ENCODE measurements at regions not wholly inside any gene's neighbourhood (a gene's known extent, or its start where the extent isn't known, plus 50 kb on each side); places are given as distances from the start of the nearest gene placed in this dataset.

GRCh38 chrX:128739539-128739938 is 687.3 kb upstream of the ACTRT1 start:
- no peaks in the 10 kb centered on the region for H3K9me2 ChIP-seq (ENCODE audit: low read depth, low read length)
- no peak overlapping the region for H3K27ac ChIP-seq (ENCODE audit: low read depth, low read length, poor library complexity, severe bottlenecking)
- no peaks in the 10 kb centered on the region for H3K36me3 ChIP-seq (ENCODE audit: insufficient read depth, low read length)
- no peaks in the 10 kb centered on the region for H3K79me2 ChIP-seq (ENCODE audit: insufficient read depth, low read length)
- no peaks in the 10 kb centered on the region for H4K20me1 ChIP-seq (ENCODE audit: insufficient read depth, low read length)
- H3K4me3 ChIP-seq (ENCODE audit: low read depth, low read length, poor library complexity, severe bottlenecking), result no peak overlapping the region
- no peak overlapping the region for H3K4me2 ChIP-seq (ENCODE audit: low read length)
- no peaks in the 10 kb centered on the region for H3F3A ChIP-seq (ENCODE audit: insufficient read depth, low read length)
- no peaks in the 10 kb centered on the region for H3K4me1 ChIP-seq (ENCODE audit: insufficient read depth, low read length, severe bottlenecking)
- H3K27me3 ChIP-seq (ENCODE audit: insufficient read depth, low read length), result no peaks in the 10 kb centered on the region
- TF ChIP-seq, protein P1, sequence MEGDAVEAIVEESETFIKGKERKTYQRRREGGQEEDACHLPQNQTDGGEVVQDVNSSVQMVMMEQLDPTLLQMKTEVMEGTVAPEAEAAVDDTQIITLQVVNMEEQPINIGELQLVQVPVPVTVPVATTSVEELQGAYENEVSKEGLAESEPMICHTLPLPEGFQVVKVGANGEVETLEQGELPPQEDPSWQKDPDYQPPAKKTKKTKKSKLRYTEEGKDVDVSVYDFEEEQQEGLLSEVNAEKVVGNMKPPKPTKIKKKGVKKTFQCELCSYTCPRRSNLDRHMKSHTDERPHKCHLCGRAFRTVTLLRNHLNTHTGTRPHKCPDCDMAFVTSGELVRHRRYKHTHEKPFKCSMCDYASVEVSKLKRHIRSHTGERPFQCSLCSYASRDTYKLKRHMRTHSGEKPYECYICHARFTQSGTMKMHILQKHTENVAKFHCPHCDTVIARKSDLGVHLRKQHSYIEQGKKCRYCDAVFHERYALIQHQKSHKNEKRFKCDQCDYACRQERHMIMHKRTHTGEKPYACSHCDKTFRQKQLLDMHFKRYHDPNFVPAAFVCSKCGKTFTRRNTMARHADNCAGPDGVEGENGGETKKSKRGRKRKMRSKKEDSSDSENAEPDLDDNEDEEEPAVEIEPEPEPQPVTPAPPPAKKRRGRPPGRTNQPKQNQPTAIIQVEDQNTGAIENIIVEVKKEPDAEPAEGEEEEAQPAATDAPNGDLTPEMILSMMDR (IDR thresholded peaks at IDR 0.05; ENCODE audit: low read length), result no peak
- TF ChIP-seq EZH2 (IDR thresholded peaks at IDR 0.05; ENCODE audit: borderline replicate concordance, low read length), result no peak
- H2AFZ ChIP-seq (ENCODE audit: low read length), result no peak overlapping the region
- H3K9ac ChIP-seq (ENCODE audit: low read length), result no peak overlapping the region
- H3K9me3 ChIP-seq (ENCODE audit: low read length), result no peaks in the 10 kb centered on the region

DNA sequence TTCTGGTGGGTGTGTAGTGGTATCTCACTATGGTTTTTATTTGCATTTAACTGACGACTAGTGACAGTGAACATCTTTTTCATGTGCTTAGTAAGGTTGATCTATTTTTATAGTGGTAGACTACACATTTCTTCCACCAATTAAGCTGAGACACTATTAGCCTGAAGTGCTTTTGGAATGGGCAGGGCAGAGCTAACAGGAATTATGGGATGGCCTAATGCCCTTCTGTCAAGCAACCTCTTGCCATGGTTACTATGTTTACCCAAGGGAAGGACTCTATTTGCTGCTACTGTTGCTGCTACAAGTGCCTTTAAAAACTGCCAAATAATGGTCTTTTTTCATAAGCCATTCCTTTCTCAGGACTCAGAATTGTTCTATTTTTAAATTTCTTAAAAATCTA is 676.7 kb upstream of the ACTRT1 start:
- Histone ChIP-seq H3K27ac (ENCODE audit: low read depth, low read length, poor library complexity, severe bottlenecking) (no peak overlapping the region), H3K36me3 (ENCODE audit: insufficient read depth, low read length) (no peaks in the 10 kb centered on the region), H3K9me2 (ENCODE audit: low read depth, low read length) (no peaks in the 10 kb centered on the region), H2AFZ (ENCODE audit: low read length) (no peak overlapping the region), H3K27me3 (ENCODE audit: insufficient read depth, low read length) (no peaks in the 10 kb centered on the region), H3F3A (ENCODE audit: insufficient read depth, low read length) (no peaks in the 10 kb centered on the region), H3K4me3 (ENCODE audit: low read depth, low read length, poor library complexity, severe bottlenecking) (no peak overlapping the region), H3K4me2 (ENCODE audit: low read length) (no peak overlapping the region), H3K9ac (ENCODE audit: low read length) (no peak overlapping the region), H4K20me1 (ENCODE audit: insufficient read depth, low read length) (no peaks in the 10 kb centered on the region), H3K4me1 (ENCODE audit: insufficient read depth, low read length, severe bottlenecking) (no peaks in the 10 kb centered on the region), H3K79me2 (ENCODE audit: insufficient read depth, low read length) (no peaks in the 10 kb centered on the region), H3K9me3 (ENCODE audit: low read length) (no peaks in the 10 kb centered on the region)
- no peak for TF ChIP-seq EZH2 (IDR thresholded peaks at IDR 0.05; ENCODE audit: borderline replicate concordance, low read length)
- TF ChIP-seq, protein P1 (IDR thresholded peaks at IDR 0.05; ENCODE audit: low read length), result no peak

DNA sequence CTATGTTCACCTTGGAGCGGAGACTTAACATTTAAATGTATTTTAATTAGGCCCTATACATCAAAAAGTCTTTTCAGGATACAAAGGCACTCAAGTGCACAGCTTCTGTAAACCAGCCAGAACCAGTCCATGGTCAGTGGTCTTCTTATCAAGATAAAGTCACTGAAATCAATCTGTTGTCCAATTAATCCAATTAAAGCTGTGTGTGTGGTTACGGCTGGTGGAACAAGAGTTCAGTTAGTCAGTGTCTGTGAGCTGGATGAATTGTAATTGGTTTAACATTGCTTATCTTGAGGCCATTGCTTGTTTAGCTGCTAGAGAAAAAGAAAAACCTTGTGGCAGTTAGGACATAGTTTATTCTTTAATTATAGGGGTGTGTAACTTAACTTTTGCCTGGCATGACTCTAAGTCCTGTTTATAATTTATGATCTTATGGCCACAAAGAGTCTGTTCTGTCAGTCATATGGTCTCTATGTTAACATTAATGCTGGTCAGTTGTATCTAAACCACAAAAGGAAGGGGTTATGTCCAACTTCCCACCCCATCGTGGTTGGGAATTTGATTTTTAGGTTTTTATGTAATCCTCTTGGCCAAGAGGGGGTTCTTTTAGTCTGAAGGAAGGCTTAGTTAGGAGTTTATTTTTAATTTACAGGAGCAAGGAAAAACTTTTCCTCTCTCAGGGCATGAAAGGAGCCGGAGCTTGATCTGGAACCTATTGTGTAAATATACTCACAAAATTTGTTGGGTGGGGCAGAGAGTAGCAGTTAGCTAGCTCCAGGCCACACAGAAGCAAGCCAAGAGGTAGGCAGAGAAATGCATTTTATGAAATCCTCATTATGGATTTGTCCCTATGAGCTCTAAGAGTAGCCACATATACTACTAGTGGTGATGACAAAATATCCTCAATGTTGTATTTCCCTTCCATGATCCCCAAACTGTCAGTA is 665.7 kb upstream of the ACTRT1 start:
- Histone ChIP-seq H3K9ac (ENCODE audit: low read length) (no peak overlapping the region), H2AFZ (ENCODE audit: low read length) (no peak overlapping the region), H3K4me1 (ENCODE audit: insufficient read depth, low read length, severe bottlenecking) (no peaks in the 10 kb centered on the region), H3K4me2 (ENCODE audit: low read length) (no peak overlapping the region), H4K20me1 (ENCODE audit: insufficient read depth, low read length) (no peaks in the 10 kb centered on the region), H3K27ac (ENCODE audit: low read depth, low read length, poor library complexity, severe bottlenecking) (no peak overlapping the region), H3K27me3 (ENCODE audit: insufficient read depth, low read length) (no peaks in the 10 kb centered on the region), H3K9me3 (ENCODE audit: low read length) (no peaks in the 10 kb centered on the region), H3F3A (ENCODE audit: insufficient read depth, low read length) (no peaks in the 10 kb centered on the region), H3K79me2 (ENCODE audit: insufficient read depth, low read length) (no peaks in the 10 kb centered on the region), H3K9me2 (ENCODE audit: low read depth, low read length) (no peaks in the 10 kb centered on the region), H3K36me3 (ENCODE audit: insufficient read depth, low read length) (no peaks in the 10 kb centered on the region), H3K4me3 (ENCODE audit: low read depth, low read length, poor library complexity, severe bottlenecking) (no peak overlapping the region)
- no peak for TF ChIP-seq EZH2 (IDR thresholded peaks at IDR 0.05; ENCODE audit: borderline replicate concordance, low read length)
- TF ChIP-seq, protein P1 (IDR thresholded peaks at IDR 0.05; ENCODE audit: low read length), result no peak

Data from OCI-LY1 (cell line).